PC-9 (cell line): ENCODE measurements at regions not wholly inside any gene's neighbourhood (a gene's known extent, or its start where the extent isn't known, plus 50 kb on each side); places are given as distances from the start of the nearest gene placed in this dataset.

ENCODE experiments used
- BruUV-seq: library from RNA; stranded (reverse); fragments of 400-500 nt; replicated peaks from 2 replicates; lab custom pipeline; 2021; lab: Mats Ljungman, UMichigan
- CTCF ChIA-PET: fragments of 300-600 bp; sonication (Branson Sonifier 250); formaldehyde crosslinking; loops from one replicate; lab custom pipeline; 2022; ENCODE audit warnings: antibody characterized with exemption; lab: Charles Lee
- POLR2A ChIA-PET: fragments of 300-600 bp; sonication (Branson Sonifier 250); formaldehyde crosslinking; loops from one replicate; lab custom pipeline; 2022; ENCODE audit warnings: antibody characterized with exemption; ENCODE audit not compliant: unreplicated experiment; lab: Charles Lee
- DNase-seq, 2 experiments: peaks; one replicate each; pipeline versions ENCODE4 v3.0.0 to v3.0.0-alpha.2; 2015 to 2022; ENCODE audit warnings: mixed read lengths in 1 of 2
- H2AFZ ChIP-seq: fragments of 200-600 bp; sonication (generic); 2 replicates; pipeline ENCODE4 v1.8.1; 2017; ENCODE audit warnings: antibody characterized with exemption
- H3F3A ChIP-seq: fragments of 200-600 bp; sonication (generic); 2 replicates; pipeline ENCODE4 v1.8.1; 2017; ENCODE audit warnings: antibody characterized with exemption, mild to moderate bottlenecking, low read depth; ENCODE audit not compliant: insufficient read depth
- H3K27ac ChIP-seq: fragments of 200-600 bp; sonication (generic); 2 replicates; pipeline ENCODE4 v1.6.1; 2016; ENCODE audit warnings: mixed run types
- H3K27me3 ChIP-seq: fragments of 200-600 bp; sonication (generic); 2 replicates; pipeline ENCODE4 v1.6.1; 2016; ENCODE audit warnings: low read depth, mixed run types; ENCODE audit not compliant: insufficient read depth
- H3K36me3 ChIP-seq: fragments of 200-600 bp; sonication (generic); 2 replicates; pipeline ENCODE4 v1.6.1; 2016; ENCODE audit warnings: low read depth, mixed run types
- H3K4me1 ChIP-seq: fragments of 200-600 bp; sonication (generic); replicated peaks from 2 replicates; pipeline ENCODE4 v1.6.1; 2016; ENCODE audit warnings: mixed run types; ENCODE audit not compliant: insufficient read depth
- H3K4me2 ChIP-seq: fragments of 200-600 bp; sonication (generic); 2 replicates; pipeline ENCODE4 v1.6.1; 2017; ENCODE audit warnings: mixed run types
- H3K4me3 ChIP-seq: fragments of 200-600 bp; sonication (generic); 2 replicates; pipeline ENCODE4 v1.6.1; 2016; ENCODE audit warnings: mixed run types
- H3K79me2 ChIP-seq: fragments of 200-600 bp; sonication (generic); 2 replicates; pipeline ENCODE4 v1.6.1; 2017; ENCODE audit warnings: low read depth, mixed run types
- H3K9me2 ChIP-seq: fragments of 200-600 bp; sonication (generic); 2 replicates; pipeline ENCODE4 v1.8.1; 2017; ENCODE audit warnings: mild to moderate bottlenecking; ENCODE audit not compliant: insufficient read depth
- H3K9me3 ChIP-seq: fragments of 200-600 bp; sonication (generic); 2 replicates; pipeline ENCODE4 v1.8.1; 2016; ENCODE audit warnings: low read depth; ENCODE audit not compliant: insufficient read depth
- H4K20me1 ChIP-seq: fragments of 200-600 bp; sonication (generic); 2 replicates; pipeline ENCODE4 v1.8.1; 2017; ENCODE audit not compliant: insufficient read depth
- CTCF ChIP-seq: fragments of 200-600 bp; sonication (generic); conservative IDR thresholded peaks from 2 replicates; pipeline ENCODE4 v1.6.1; 2017; ENCODE audit warnings: mixed run types, antibody characterized with exemption, mild to moderate bottlenecking, moderate library complexity
- EZH2 ChIP-seq: fragments of 200-600 bp; sonication (generic); IDR thresholded peaks from 2 replicates; pipeline ENCODE4 v1.8.0; 2017; ENCODE audit warnings: antibody characterized with exemption, low read depth
- intact Hi-C: fragments of 100-400 bp; cut with micrococcal nuclease; formaldehyde crosslinking; loops from one replicate; pipeline ENCODE4 v1.10.0; 2022; ENCODE audit not compliant: unreplicated experiment

DNA sequence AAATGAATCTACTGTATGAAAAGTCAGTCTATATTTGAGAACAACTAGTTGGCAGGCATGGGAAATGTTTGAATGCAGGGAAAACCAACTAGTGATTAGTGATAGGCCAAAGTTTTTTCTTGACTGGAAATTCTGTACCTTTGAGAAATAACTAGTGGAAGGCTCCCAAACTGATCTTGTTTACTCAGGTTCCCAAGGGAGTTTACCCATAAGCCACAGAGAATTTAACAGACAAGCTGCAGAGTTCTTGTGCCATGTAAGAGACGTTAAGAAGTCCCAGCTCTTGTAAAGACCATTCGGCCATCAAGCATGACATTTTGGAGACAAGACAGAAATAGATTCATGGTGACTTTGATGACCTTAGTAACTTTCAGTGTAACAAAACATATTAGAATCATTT lies 1882.8 kb upstream of the SEL1L start:
- TF ChIP-seq CTCF (no peak), EZH2 (no peak)
- H3K4me3 ChIP-seq, result no peak overlapping the region
- no peaks in the 10 kb centered on the region for H3K36me3 ChIP-seq
- POLR2A ChIA-PET, result no interaction called here
- H3K4me2 ChIP-seq, result no peak overlapping the region
- no peaks in the 10 kb centered on the region for H3F3A ChIP-seq
- no TSS peak for BruUV-seq
- no peaks in the 10 kb centered on the region for H3K9me3 ChIP-seq
- H3K27me3 ChIP-seq, result no peaks in the 10 kb centered on the region
- no peaks in the 10 kb centered on the region for H4K20me1 ChIP-seq
- intact Hi-C loops, result no loop called here
- H3K79me2 ChIP-seq, result no peaks in the 10 kb centered on the region
- H2AFZ ChIP-seq, result no peak overlapping the region
- H3K27ac ChIP-seq, result no peak overlapping the region
- CTCF ChIA-PET, result no interaction called here
- H3K9me2 ChIP-seq, result no peaks in the 10 kb centered on the region
- DNase-seq, result no peak
- H3K4me1 ChIP-seq, result no peaks in the 10 kb centered on the region

- no peaks in the 10 kb centered on the region for H3K9me3 ChIP-seq
- no peak for DNase-seq
- no peaks in the 10 kb centered on the region for H3K9me2 ChIP-seq
- H3K4me1 ChIP-seq, result no peaks in the 10 kb centered on the region
- ChIA-PET POLR2A (no interaction called here), CTCF (no interaction called here)
- no peak overlapping the region for H2AFZ ChIP-seq
- H4K20me1 ChIP-seq, result no peaks in the 10 kb centered on the region
- H3K27me3 ChIP-seq, result no peaks in the 10 kb centered on the region
- TF ChIP-seq EZH2 (no peak), CTCF (no peak)
- intact Hi-C loops, result no loop called here
- BruUV-seq, result no TSS peak
- no peak overlapping the region for H3K4me3 ChIP-seq
- H3K27ac ChIP-seq, result no peak overlapping the region
- H3K4me2 ChIP-seq, result no peak overlapping the region
- no peaks in the 10 kb centered on the region for H3K36me3 ChIP-seq
- H3F3A ChIP-seq, result no peaks in the 10 kb centered on the region
- H3K79me2 ChIP-seq, result no peaks in the 10 kb centered on the region
These were observed 1885.8 kb upstream of the SEL1L start for GRCh38 chr14:83419420-83419819.

- H3K79me2 ChIP-seq, result no peaks in the 10 kb centered on the region
- no peak for DNase-seq
- no peaks in the 10 kb centered on the region for H3K4me1 ChIP-seq
- no peak overlapping the region for H3K27ac ChIP-seq
- H3K4me2 ChIP-seq, result no peak overlapping the region
- ChIA-PET POLR2A (no interaction called here), CTCF (interaction anchor here (0.7 kb wide), 1 partner anchor 135 kb away, joined by 6 read pairs; no protein-coding TSS in a partner anchor)
- intact Hi-C loops, result no loop called here
- H3K4me3 ChIP-seq, result no peak overlapping the region
- no peak overlapping the region for H2AFZ ChIP-seq
- no peaks in the 10 kb centered on the region for H4K20me1 ChIP-seq
- no TSS peak for BruUV-seq
- no peaks in the 10 kb centered on the region for H3K36me3 ChIP-seq
- no peaks in the 10 kb centered on the region for H3K9me3 ChIP-seq
- H3K27me3 ChIP-seq, result no peaks in the 10 kb centered on the region
- no peaks in the 10 kb centered on the region for H3K9me2 ChIP-seq
- TF ChIP-seq EZH2 (no peak), CTCF (no peak)
- H3F3A ChIP-seq, result no peaks in the 10 kb centered on the region
These were observed 1888.1 kb upstream of the SEL1L start for GRCh38 chr14:83421711-83422110.
